Esophagus muscularis mucosa (tissue), 4 donors: ENCODE measurements at regions not wholly inside any gene's neighbourhood (a gene's known extent, or its start where the extent isn't known, plus 50 kb on each side); places are given as distances from the start of the nearest gene placed in this dataset.
A peak's percentile ranks its signal among the peaks of the same experiment; 100 is the strongest.
"Not testable (repeated sequence)": the region's sequence is repeated elsewhere in the genome, so short reads cannot be mapped to it uniquely, and the experiment has no call there.

ENCODE experiments used
- DNase-seq: peaks from one replicate; pipeline ENCODE4 v3.0.0-alpha.2; 2017; ENCODE audit errors: extremely low spot score
- H3K27ac ChIP-seq, 4 donors: fragments of 200-600 bp; sonication (generic); replicated peaks in 1 of 4; 1 replicate in 3 of 4; 2 replicates in 1 of 4; pipeline ENCODE4 v1.5.1; 2016 to 2019; ENCODE audit warnings: mild to moderate bottlenecking in 1 of 4
- H3K27me3 ChIP-seq, 4 donors: fragments of 200-600 bp; sonication (generic); one replicate each; pipeline versions ENCODE4 v1.5.1 to v1.6.0; 2016 to 2019
- H3K36me3 ChIP-seq, 4 donors: fragments of 200-600 bp; sonication (generic); one replicate each; pipeline ENCODE4 v1.5.1; 2016 to 2019
- H3K4me1 ChIP-seq, 4 donors: fragments of 200-600 bp; sonication (generic); one replicate each; pipeline ENCODE4 v1.5.1; 2016 to 2019
- H3K4me3 ChIP-seq, 4 donors: fragments of 200-600 bp; sonication (generic); 1 replicate in 2 of 4; 2 replicates in 2 of 4; pipeline ENCODE4 v1.5.1; 2016 to 2019; ENCODE audit warnings: mild to moderate bottlenecking in 4 of 4, moderate library complexity in 1 of 4
- H3K9me3 ChIP-seq, 4 donors: fragments of 200-600 bp; sonication (generic); 1 replicate in 3 of 4; 2 replicates in 1 of 4; pipeline ENCODE4 v1.5.1; 2016 to 2019
- CTCF ChIP-seq, 3 experiments: fragments of 200-600 bp in 2 of 3; fragments of 450-650 bp in 1 of 3; sonication (generic) in 2 of 3; IDR thresholded peaks; one replicate each; pipeline ENCODE4 v1.5.1; 2017 to 2019; ENCODE audit warnings: antibody characterized with exemption in 3 of 3, mild to moderate bottlenecking in 2 of 3, moderate library complexity in 1 of 3
- EP300 ChIP-seq: sonication (generic); formaldehyde crosslinking; IDR thresholded peaks from one replicate; pipeline ENCODE4 v1.6.1; 2017; ENCODE audit warnings: antibody characterized with exemption
- POLR2A ChIP-seq: fragments of 450-650 bp; IDR thresholded peaks from one replicate; pipeline ENCODE4 v1.6.1; 2017; ENCODE audit warnings: antibody characterized with exemption, moderate library complexity, mild to moderate bottlenecking, low read depth
- POLR2AphosphoS5 ChIP-seq, 2 donors: sonication (generic); formaldehyde crosslinking; IDR thresholded peaks; one replicate each; pipeline ENCODE4 v1.6.1; 2017; ENCODE audit warnings: antibody characterized with exemption in 2 of 2
- WGBS: methylation state at CpG from one replicate; pipeline ENCODE4 v1.1.5; 2018; 5-methylcytosine and 5-hydroxymethylcytosine counted together
- intact Hi-C: fragments of 100-400 bp; cut with DNase I; formaldehyde crosslinking; loops from one replicate; pipeline ENCODE4 v1.15.1; 2023

DNA sequence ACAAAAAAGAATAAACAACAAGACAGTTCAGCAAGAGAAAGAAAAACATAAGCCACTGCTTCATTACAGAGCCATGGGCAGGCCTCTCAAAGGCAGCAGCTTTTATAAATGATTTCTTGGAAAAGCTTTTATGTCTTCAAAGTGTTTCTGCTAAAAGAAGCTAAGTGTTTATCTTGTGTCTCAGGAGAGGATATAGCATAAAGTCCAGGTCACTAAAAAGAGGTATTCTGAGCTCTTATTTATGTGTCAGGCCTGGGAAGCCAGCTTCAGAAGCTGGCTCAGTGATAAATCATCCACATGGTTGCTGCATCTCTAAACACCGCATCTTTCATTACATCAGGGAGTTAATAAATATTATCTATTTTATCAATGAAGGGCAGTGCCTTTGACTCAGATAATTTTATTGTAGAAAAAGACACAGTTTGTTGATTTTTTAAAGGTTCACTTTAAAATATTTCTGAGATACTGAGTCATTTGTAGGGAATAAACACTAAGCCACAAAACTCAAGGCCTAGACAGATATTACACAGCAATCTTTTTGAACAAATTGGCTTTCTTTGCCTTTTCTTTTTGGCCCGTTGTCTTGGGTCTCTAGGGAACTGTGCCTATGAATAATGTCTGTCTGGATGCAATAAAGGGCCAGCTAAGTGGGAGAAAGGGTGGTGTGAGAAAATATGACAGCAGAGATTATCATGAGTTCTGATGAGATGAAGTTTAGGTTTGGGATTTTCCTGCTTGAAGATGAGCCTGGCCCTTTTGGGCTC lies 1086.6 kb downstream of the UQCRFS1 start:
- intact Hi-C loops: no loop called here
- 34% methylated on average over 2 of the region's 2 CpGs for WGBS
- TF ChIP-seq EP300: no peak
- TF ChIP-seq POLR2AphosphoS5 (IDR thresholded peaks at IDR 0.05): no peak
- TF ChIP-seq CTCF (IDR thresholded peaks at IDR 0.05): no peak
- TF ChIP-seq POLR2A: no peak
- no peak overlapping the region for H3K27ac ChIP-seq
- H3K4me1 ChIP-seq: peaks cover 0 to 11% (median 0%) of the 10 kb centered on the region in 4 donors
- no peak overlapping the region for H3K4me3 ChIP-seq
- peaks cover 0 to 7% (median 0%) of the 10 kb centered on the region in 4 donors for H3K9me3 ChIP-seq
- no peaks in the 10 kb centered on the region for H3K27me3 ChIP-seq
- no peaks in the 10 kb centered on the region for H3K36me3 ChIP-seq
- DNase-seq: peak; percentile 55

- H3K27me3 ChIP-seq: no peaks in the 10 kb centered on the region
- peak; percentile 34 for DNase-seq
- H3K4me3 ChIP-seq: no peak overlapping the region
- WGBS: 86% methylated on average over 5 of the region's 5 CpGs
- TF ChIP-seq POLR2AphosphoS5 (IDR thresholded peaks at IDR 0.05) (no peak), CTCF (IDR thresholded peaks at IDR 0.05) (no peak), POLR2A (no peak), EP300 (no peak)
- no peak overlapping the region for H3K27ac ChIP-seq
- intact Hi-C loops: no loop called here
- peaks cover 0 to 7% (median 0%) of the 10 kb centered on the region in 4 donors for H3K9me3 ChIP-seq
- no peaks in the 10 kb centered on the region for H3K36me3 ChIP-seq
- peaks cover 0 to 11% (median 0%) of the 10 kb centered on the region in 4 donors for H3K4me1 ChIP-seq
Measured at GRCh38 chr19:28122734-28123133, 1090.2 kb downstream of the UQCRFS1 start.

DNA sequence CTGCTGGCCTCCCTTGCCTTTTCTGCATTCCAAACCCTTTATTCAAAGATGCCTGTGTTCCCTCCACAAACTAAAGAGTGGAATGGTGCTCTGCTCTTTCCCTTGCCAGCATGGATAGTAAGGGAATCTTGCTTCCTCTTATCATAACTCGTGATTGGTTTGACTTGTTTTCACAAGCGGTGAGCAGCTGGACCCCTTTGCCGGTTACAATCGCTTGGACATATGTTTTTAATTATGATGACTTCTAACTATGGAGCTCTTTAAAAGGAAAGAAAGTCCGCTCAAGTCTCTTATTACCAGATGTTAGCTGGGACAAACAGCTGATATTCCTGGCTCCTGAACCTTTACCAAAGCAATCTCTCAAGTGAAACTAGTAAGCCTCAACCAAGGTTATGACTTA lies 1094.7 kb downstream of the UQCRFS1 start:
- Histone ChIP-seq H3K4me3 (no peak overlapping the region), H3K9me3 (no peaks in the 10 kb centered on the region), H3K27me3 (no peaks in the 10 kb centered on the region), H3K27ac (no peak overlapping the region), H3K36me3 (no peaks in the 10 kb centered on the region), H3K4me1 (no peaks in the 10 kb centered on the region)
- intact Hi-C loops: no loop called here
- no peak for DNase-seq
- TF ChIP-seq CTCF (IDR thresholded peaks at IDR 0.05): no peak
- TF ChIP-seq POLR2A: no peak
- TF ChIP-seq EP300: no peak
- TF ChIP-seq POLR2AphosphoS5 (IDR thresholded peaks at IDR 0.05): no peak
- 20% methylated on average over 5 of the region's 5 CpGs for WGBS

DNA sequence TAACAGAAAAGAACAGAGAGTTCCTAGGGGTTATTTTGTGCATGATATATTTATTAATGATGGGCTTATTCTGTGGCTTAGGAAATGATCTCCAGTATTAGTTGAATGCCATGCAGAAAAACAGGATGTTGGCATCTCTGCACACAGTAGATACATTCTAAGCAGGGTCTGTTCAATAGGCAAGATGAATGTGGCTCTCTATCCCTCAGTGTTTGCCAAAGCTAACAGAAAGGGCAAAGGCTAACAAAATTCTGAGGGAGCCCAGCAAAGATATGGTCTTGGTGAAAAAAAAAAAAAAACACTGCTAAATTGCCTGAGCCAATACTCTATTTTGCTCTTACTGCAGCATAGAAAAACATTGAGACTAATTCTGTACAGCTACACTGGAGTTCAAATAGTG lies 1095.8 kb downstream of the UQCRFS1 start:
- Histone ChIP-seq H3K36me3 (no peaks in the 10 kb centered on the region), H3K27ac (no peak overlapping the region), H3K9me3 (no peaks in the 10 kb centered on the region), H3K4me1 (no peaks in the 10 kb centered on the region), H3K4me3 (no peak overlapping the region), H3K27me3 (no peaks in the 10 kb centered on the region)
- DNase-seq: no peak
- TF ChIP-seq EP300 (no peak), POLR2AphosphoS5 (IDR thresholded peaks at IDR 0.05) (no peak), POLR2A (no peak), CTCF (IDR thresholded peaks at IDR 0.05) (no peak)
- intact Hi-C loops: no loop called here

DNA sequence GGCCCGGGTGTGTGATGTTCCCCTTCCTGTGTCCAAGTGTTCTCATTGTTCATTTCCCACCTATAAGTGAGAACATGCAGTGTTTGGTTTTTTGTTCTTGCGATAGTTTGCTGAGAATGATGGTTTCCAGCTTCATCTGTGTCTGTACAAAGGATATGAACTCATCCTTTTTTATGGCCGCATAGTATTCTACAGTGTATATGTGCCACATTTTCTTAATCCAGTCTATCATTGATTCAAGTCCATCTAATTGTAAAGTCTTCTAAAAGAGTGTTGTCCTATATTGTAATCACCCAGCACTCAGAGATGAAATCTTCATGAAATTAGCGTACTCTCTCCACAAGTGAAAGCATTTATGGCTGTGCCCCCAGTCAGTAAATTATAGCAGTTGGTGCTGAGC lies 1096.6 kb downstream of the UQCRFS1 start:
- H3K4me3 ChIP-seq, H3K27me3 ChIP-seq, DNase-seq, H3K36me3 ChIP-seq, H3K27ac ChIP-seq, intact Hi-C loops, H3K4me1 ChIP-seq, H3K9me3 ChIP-seq: not testable (repeated sequence)
- 94% methylated on average over 4 of the region's 4 CpGs for WGBS
